Keratinocyte (primary cell): ENCODE measurements at regions not wholly inside any gene's neighbourhood (a gene's known extent, or its start where the extent isn't known, plus 50 kb on each side); places are given as distances from the start of the nearest gene placed in this dataset.

Experiments used
- CTCF ChIP-seq, 3 experiments: IDR thresholded peaks in 1 of 3; conservative IDR thresholded peaks in 1 of 3; optimal IDR thresholded peaks in 1 of 3; 2 replicates in 2 of 3; 3 replicates in 1 of 3; pipeline versions ENCODE3 to v1.5.1; 2011; ENCODE audit warnings: low read length in 3 of 3, mild to moderate bottlenecking in 3 of 3, moderate library complexity in 2 of 3, control low read depth in 1 of 3, inconsistent platforms in 1 of 3; ENCODE audit not compliant: insufficient read depth in 2 of 3; ENCODE audit errors: extremely low read depth in 1 of 3
- EZH2 ChIP-seq: IDR thresholded peaks from one replicate; pipeline ENCODE4 v1.6.1; 2012; ENCODE audit warnings: inconsistent platforms, mild to moderate bottlenecking, low read length, moderate library complexity

GRCh38 chr4:163911891-163912290 lies 417.4 kb downstream of the TMA16 start:
- TF ChIP-seq CTCF (optimal IDR thresholded peaks at IDR 0.05 in 1 of 3, IDR thresholded peaks at IDR 0.05 in 1 of 3, conservative IDR thresholded peaks at IDR 0.05 in 1 of 3; ENCODE audit: extremely low read depth in 1 of 3, insufficient read depth in 2 of 3, low read length in 3 of 3) (no peak), EZH2 (no peak)
